Gastrocnemius medialis (tissue), 4 donors: ENCODE measurements at regions not wholly inside any gene's neighbourhood (a gene's known extent, or its start where the extent isn't known, plus 50 kb on each side); places are given as distances from the start of the nearest gene placed in this dataset.

Experiments used
- CTCF ChIP-seq, 5 experiments: fragments of 450-650 bp in 3 of 5; fragments of 200-600 bp in 2 of 5; sonication (generic) in 2 of 5; IDR thresholded peaks in 4 of 5; conservative IDR thresholded peaks in 1 of 5; 1 replicate in 4 of 5; 2 replicates in 1 of 5; pipeline ENCODE4 v1.5.1; 2016 to 2019; ENCODE audit warnings: antibody characterized with exemption in 5 of 5, mild to moderate bottlenecking in 3 of 5, moderate library complexity in 3 of 5
- POLR2A ChIP-seq, 2 donors: fragments of 450-650 bp; IDR thresholded peaks; one replicate each; pipeline ENCODE4 v1.6.1; 2017; ENCODE audit warnings: antibody characterized with exemption in 2 of 2, mild to moderate bottlenecking in 2 of 2, moderate library complexity in 2 of 2

DNA sequence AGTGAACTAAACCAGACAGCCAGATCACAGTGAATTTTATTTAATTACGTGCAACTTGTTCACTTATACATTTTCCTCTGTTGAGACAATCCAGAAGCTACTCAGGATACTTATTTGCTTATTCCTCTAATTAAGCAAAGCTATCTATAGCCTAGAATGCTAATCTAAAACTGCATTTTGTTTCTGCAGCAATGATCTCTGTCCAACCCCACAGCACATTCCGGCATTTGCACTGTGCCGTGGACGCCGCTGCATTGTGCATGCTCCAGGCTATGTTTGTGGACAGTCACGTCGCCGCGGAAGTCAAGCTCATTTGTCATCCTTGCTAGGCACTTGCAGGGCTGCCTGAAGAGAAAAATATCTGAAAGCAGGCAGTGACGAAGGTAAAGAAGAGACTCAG lies 406.9 kb downstream of the RFC3 start:
- TF ChIP-seq CTCF (IDR thresholded peaks at IDR 0.05 in 4 of 5, conservative IDR thresholded peaks at IDR 0.05 in 1 of 5) (no peak), POLR2A (IDR thresholded peaks at IDR 0.05) (no peak)
